ENCODE measurements at regions not wholly inside any gene's neighbourhood (a gene's known extent, or its start where the extent isn't known, plus 50 kb on each side); places are given as distances from the start of the nearest gene placed in this dataset.

GRCh38 chr16:11460820-11461594 is 115.7 kb downstream of the RMI2 start:
- H3K27ac Mint-ChIP-seq: no peak overlapping the region
- H3K4me1 Mint-ChIP-seq: peaks cover 7% of the 10 kb centered on the region
- DNase-seq (no peak), ATAC-seq (no peak)
- H3K9me3 ChIP-seq (ENCODE audit: control insufficient read depth, low read length, poor library complexity, severe bottlenecking): no peaks in the 10 kb centered on the region
- peaks cover 6% of the 10 kb centered on the region for H3K27me3 Mint-ChIP-seq
- peaks cover 5% of the 10 kb centered on the region for H3K36me3 Mint-ChIP-seq (ENCODE audit: low read depth)
- H3K4me3 Mint-ChIP-seq: no peak overlapping the region

GRCh38 chr16:11461595-11461990 is 116.3 kb downstream of the RMI2 start:
- Mint-ChIP-seq H3K27ac (no peak overlapping the region), H3K4me3 (no peak overlapping the region)

GRCh38 chr16:11462036-11462435 is 116.8 kb downstream of the RMI2 start:
- Mint-ChIP-seq H3K4me3 (no peak overlapping the region), H3K4me1 (peaks cover 7% of the 10 kb centered on the region), H3K27me3 (peaks cover 6% of the 10 kb centered on the region), H3K27ac (no peak overlapping the region), H3K36me3 (ENCODE audit: low read depth) (peaks cover 2% of the 10 kb centered on the region)
- ATAC-seq: no peak
- DNase-seq: no peak
- H3K9me3 ChIP-seq (ENCODE audit: control insufficient read depth, low read length, poor library complexity, severe bottlenecking): no peaks in the 10 kb centered on the region

More at GRCh38 chr16:11461595-11461990, 116.3 kb downstream of the RMI2 start:
- DNase-seq (no peak), ATAC-seq (no peak)
- H3K4me1 Mint-ChIP-seq: peaks cover 7% of the 10 kb centered on the region
- no peaks in the 10 kb centered on the region for H3K9me3 ChIP-seq (ENCODE audit: control insufficient read depth, low read length, poor library complexity, severe bottlenecking)
- peaks cover 5% of the 10 kb centered on the region for H3K36me3 Mint-ChIP-seq (ENCODE audit: low read depth)
- peaks cover 6% of the 10 kb centered on the region for H3K27me3 Mint-ChIP-seq

GRCh38 chr16:11462861-11463260 is 117.6 kb downstream of the RMI2 start:
- no peak for ATAC-seq
- Mint-ChIP-seq H3K27ac (no peak overlapping the region), H3K36me3 (ENCODE audit: low read depth) (peaks cover 2% of the 10 kb centered on the region)

GRCh38 chr16:11464241-11464640 is 119.0 kb downstream of the RMI2 start:
- Mint-ChIP-seq H3K27me3 (peaks cover 6% of the 10 kb centered on the region), H3K36me3 (ENCODE audit: low read depth) (peaks cover 2% of the 10 kb centered on the region), H3K4me3 (no peak overlapping the region), H3K27ac (no peak overlapping the region), H3K4me1 (peaks cover 4% of the 10 kb centered on the region)
- DNase-seq: no peak
- H3K9me3 ChIP-seq (ENCODE audit: control insufficient read depth, low read length, poor library complexity, severe bottlenecking): no peaks in the 10 kb centered on the region
- no peak for ATAC-seq

More at GRCh38 chr16:11462861-11463260, 117.6 kb downstream of the RMI2 start:
- DNase-seq: no peak
- Mint-ChIP-seq H3K27me3 (peaks cover 6% of the 10 kb centered on the region), H3K4me3 (no peak overlapping the region), H3K4me1 (peaks cover 7% of the 10 kb centered on the region)
- H3K9me3 ChIP-seq (ENCODE audit: control insufficient read depth, low read length, poor library complexity, severe bottlenecking): no peaks in the 10 kb centered on the region

GRCh38 chr16:11465675-11466074 is 120.4 kb downstream of the RMI2 start:
- Mint-ChIP-seq H3K36me3 (ENCODE audit: low read depth) (peaks cover 2% of the 10 kb centered on the region), H3K27ac (no peak overlapping the region), H3K4me1 (peaks cover 7% of the 10 kb centered on the region), H3K27me3 (peaks cover 11% of the 10 kb centered on the region), H3K4me3 (no peak overlapping the region)
- ATAC-seq: no peak
- no peak for DNase-seq
- no peaks in the 10 kb centered on the region for H3K9me3 ChIP-seq (ENCODE audit: control insufficient read depth, low read length, poor library complexity, severe bottlenecking)

GRCh38 chr16:11470676-11471415 is 115.9 kb downstream of the LITAF start:
- Mint-ChIP-seq H3K4me1 (peaks cover 4% of the 10 kb centered on the region), H3K27ac (no peak overlapping the region), H3K36me3 (ENCODE audit: low read depth) (no peaks in the 10 kb centered on the region)

GRCh38 chr16:11471548-11471947 is 115.2 kb downstream of the LITAF start:
- no peak overlapping the region for H3K4me3 Mint-ChIP-seq
- no peak overlapping the region for H3K27ac Mint-ChIP-seq
- H3K4me1 Mint-ChIP-seq: peaks cover 4% of the 10 kb centered on the region
- ATAC-seq (no peak), DNase-seq (no peak)
- peaks cover 7% of the 10 kb centered on the region for H3K27me3 Mint-ChIP-seq
- H3K9me3 ChIP-seq (ENCODE audit: control insufficient read depth, low read length, poor library complexity, severe bottlenecking): no peaks in the 10 kb centered on the region
- no peaks in the 10 kb centered on the region for H3K36me3 Mint-ChIP-seq (ENCODE audit: low read depth)

More at GRCh38 chr16:11470676-11471415, 115.9 kb downstream of the LITAF start:
- no peaks in the 10 kb centered on the region for H3K9me3 ChIP-seq (ENCODE audit: control insufficient read depth, low read length, poor library complexity, severe bottlenecking)
- H3K27me3 Mint-ChIP-seq: peaks cover 7% of the 10 kb centered on the region
- no peak overlapping the region for H3K4me3 Mint-ChIP-seq
- DNase-seq (no peak), ATAC-seq (no peak)

GRCh38 chr16:11472410-11472809 is 114.3 kb downstream of the LITAF start:
- H3K4me3 Mint-ChIP-seq: no peak overlapping the region
- H3K27ac Mint-ChIP-seq: no peak overlapping the region
- no peaks in the 10 kb centered on the region for H3K36me3 Mint-ChIP-seq (ENCODE audit: low read depth)
- no peak for ATAC-seq
- peaks cover 4% of the 10 kb centered on the region for H3K4me1 Mint-ChIP-seq
- no peaks in the 10 kb centered on the region for H3K9me3 ChIP-seq (ENCODE audit: control insufficient read depth, low read length, poor library complexity, severe bottlenecking)
- DNase-seq: no peak
- peaks cover 7% of the 10 kb centered on the region for H3K27me3 Mint-ChIP-seq

- H3K4me3 Mint-ChIP-seq: no peak overlapping the region
- no peaks in the 10 kb centered on the region for H3K9me3 ChIP-seq (ENCODE audit: control insufficient read depth, low read length, poor library complexity, severe bottlenecking)
- no peak for DNase-seq
- no peak overlapping the region for H3K27ac Mint-ChIP-seq
- no peaks in the 10 kb centered on the region for H3K36me3 Mint-ChIP-seq (ENCODE audit: low read depth)
- peaks cover 4% of the 10 kb centered on the region for H3K4me1 Mint-ChIP-seq
- ATAC-seq: no peak
- H3K27me3 Mint-ChIP-seq: peaks cover 7% of the 10 kb centered on the region
Measured at GRCh38 chr16:11472851-11473250, 113.9 kb downstream of the LITAF start.

GRCh38 chr16:11473728-11474127 is 113.0 kb downstream of the LITAF start:
- H3K36me3 Mint-ChIP-seq (ENCODE audit: low read depth): no peaks in the 10 kb centered on the region
- ATAC-seq (no peak), DNase-seq (no peak)
- H3K4me3 Mint-ChIP-seq: no peak overlapping the region
- H3K4me1 Mint-ChIP-seq: peaks cover 4% of the 10 kb centered on the region
- no peak overlapping the region for H3K27ac Mint-ChIP-seq
- H3K9me3 ChIP-seq (ENCODE audit: control insufficient read depth, low read length, poor library complexity, severe bottlenecking): no peaks in the 10 kb centered on the region
- H3K27me3 Mint-ChIP-seq: peaks cover 7% of the 10 kb centered on the region

- Mint-ChIP-seq H3K4me1 (peaks cover 4% of the 10 kb centered on the region), H3K27ac (no peak overlapping the region), H3K4me3 (no peak overlapping the region), H3K36me3 (ENCODE audit: low read depth) (no peaks in the 10 kb centered on the region), H3K27me3 (peaks cover 7% of the 10 kb centered on the region)
- no peaks in the 10 kb centered on the region for H3K9me3 ChIP-seq (ENCODE audit: control insufficient read depth, low read length, poor library complexity, severe bottlenecking)
- DNase-seq: no peak
- ATAC-seq: no peak
Measured at GRCh38 chr16:11474617-11475291, 112.0 kb downstream of the LITAF start.

- DNase-seq (no peak), ATAC-seq (no peak)
- Mint-ChIP-seq H3K4me3 (no peak overlapping the region), H3K27ac (no peak overlapping the region), H3K36me3 (ENCODE audit: low read depth) (no peaks in the 10 kb centered on the region), H3K4me1 (no peaks in the 10 kb centered on the region), H3K27me3 (no peaks in the 10 kb centered on the region)
- no peaks in the 10 kb centered on the region for H3K9me3 ChIP-seq (ENCODE audit: control insufficient read depth, low read length, poor library complexity, severe bottlenecking)
Measured at GRCh38 chr16:11475896-11476630, 110.7 kb downstream of the LITAF start.

Data from T-helper 17 cell (primary cell).